GM23338 (cell line): ENCODE measurements at regions not wholly inside any gene's neighbourhood (a gene's known extent, or its start where the extent isn't known, plus 50 kb on each side); places are given as distances from the start of the nearest gene placed in this dataset.
"Not testable (repeated sequence)": the region's sequence is repeated elsewhere in the genome, so short reads cannot be mapped to it uniquely, and the experiment has no call there.

ENCODE experiments used
- ATAC-seq: fragments of 200-7000 bp; cut with Tn5 transposase; 3 replicates; pipeline ENCODE4 v1.9.1; 2020
- DNase-seq: peaks from one replicate; pipeline ENCODE4 v3.0.0-alpha.2; 2015; ENCODE audit warnings: low spot score
- H2AFZ ChIP-seq: fragments of 200-600 bp; sonication (generic); 2 replicates; pipeline ENCODE4 v1.8.0; 2016; ENCODE audit warnings: antibody characterized with exemption, mild to moderate bottlenecking, moderate library complexity
- H3F3A ChIP-seq: fragments of 200-600 bp; sonication (generic); replicated peaks from 2 replicates; pipeline ENCODE4 v1.8.0; 2017; ENCODE audit warnings: antibody characterized with exemption, mixed run types, low read depth
- H3K27ac ChIP-seq: fragments of 200-600 bp; sonication (generic); 2 replicates; pipeline ENCODE4 v1.6.1; 2016; ENCODE audit warnings: low read depth
- H3K27me3 ChIP-seq: fragments of 200-600 bp; sonication (generic); 2 replicates; pipeline ENCODE4 v1.8.0; 2016; ENCODE audit warnings: mild to moderate bottlenecking, mixed run types, moderate library complexity; ENCODE audit not compliant: insufficient read depth
- H3K36me3 ChIP-seq: fragments of 200-600 bp; sonication (generic); 2 replicates; pipeline ENCODE4 v1.8.0; 2016; ENCODE audit warnings: mild to moderate bottlenecking; ENCODE audit not compliant: insufficient read depth
- H3K4me1 ChIP-seq: fragments of 200-600 bp; sonication (generic); 2 replicates; pipeline ENCODE4 v1.8.0; 2016; ENCODE audit warnings: mild to moderate bottlenecking, moderate library complexity; ENCODE audit not compliant: insufficient read depth
- H3K4me2 ChIP-seq: fragments of 200-600 bp; sonication (generic); 2 replicates; pipeline ENCODE4 v1.7.1; 2017; ENCODE audit warnings: mixed run types
- H3K4me3 ChIP-seq: fragments of 200-600 bp; sonication (generic); 2 replicates; pipeline ENCODE4 v1.6.1; 2016; ENCODE audit warnings: mixed run types
- H3K79me2 ChIP-seq: fragments of 200-600 bp; sonication (generic); replicated peaks from 2 replicates; pipeline ENCODE4 v1.8.0; 2017; ENCODE audit warnings: mild to moderate bottlenecking; ENCODE audit not compliant: insufficient read depth
- H3K9me2 ChIP-seq: fragments of 200-600 bp; sonication (generic); 2 replicates; pipeline ENCODE4 v1.8.0; 2017; ENCODE audit not compliant: insufficient read depth
- H4K20me1 ChIP-seq: fragments of 200-600 bp; sonication (generic); replicated peaks from 2 replicates; pipeline ENCODE4 v1.8.0; 2017; ENCODE audit warnings: mild to moderate bottlenecking; ENCODE audit not compliant: insufficient read depth
- H3K27ac Mint-ChIP-seq: 2 replicates; pipeline ENCODE4 v1.8.0; 2020; ENCODE audit warnings: inconsistent platforms, mild to moderate bottlenecking, moderate library complexity, mixed read lengths
- H3K27me3 Mint-ChIP-seq: 3 replicates; pipeline ENCODE4 v1.8.0; 2022; ENCODE audit warnings: low read depth, mild to moderate bottlenecking, moderate library complexity, mixed read lengths, inconsistent platforms; ENCODE audit not compliant: insufficient read depth, poor library complexity
- H3K36me3 Mint-ChIP-seq: 3 replicates; pipeline ENCODE4 v1.8.0; 2021; ENCODE audit warnings: low read depth, mild to moderate bottlenecking, inconsistent platforms, moderate library complexity, mixed read lengths
- H3K4me1 Mint-ChIP-seq: 3 replicates; pipeline ENCODE4 v1.8.0; 2020; ENCODE audit warnings: mild to moderate bottlenecking, inconsistent platforms, mixed read lengths
- H3K4me3 Mint-ChIP-seq: 3 replicates; pipeline ENCODE4 v1.8.0; 2021; ENCODE audit warnings: moderate library complexity, mild to moderate bottlenecking, inconsistent platforms, mixed read lengths
- H3K9me3 Mint-ChIP-seq: 3 replicates; pipeline ENCODE4 v1.8.0; 2020; ENCODE audit warnings: moderate library complexity, mild to moderate bottlenecking, inconsistent platforms, mixed read lengths
- TF ChIP-seq, protein P1 (sequence below): IDR thresholded peaks from 2 replicates; pipeline ENCODE4 v1.6.1; 2016; ENCODE audit warnings: antibody characterized with exemption
- TF ChIP-seq, protein P2 (sequence below), 2 experiments: fragments of 200-600 bp in 1 of 2; sonication (generic) in 1 of 2; conservative IDR thresholded peaks; 2 replicates each; pipeline versions ENCODE4 v1.5.1 to v1.6.1; 2016 to 2017; ENCODE audit warnings: antibody characterized with exemption in 2 of 2, low read depth in 2 of 2, mild to moderate bottlenecking in 2 of 2, moderate library complexity in 1 of 2

GRCh38 chr14:35214402-35214801 lies 77.8 kb upstream of the PSMA6 start:
- not testable (repeated sequence) for DNase-seq, H4K20me1 ChIP-seq, H3F3A ChIP-seq, H3K9me2 ChIP-seq, H3K4me1 ChIP-seq, H3K36me3 ChIP-seq, H3K79me2 ChIP-seq, H3K9me3 Mint-ChIP-seq, H3K4me3 ChIP-seq, H3K27me3 Mint-ChIP-seq, H3K27me3 ChIP-seq, H3K4me2 ChIP-seq, ATAC-seq, H3K4me1 Mint-ChIP-seq, H3K4me3 Mint-ChIP-seq, H2AFZ ChIP-seq, H3K36me3 Mint-ChIP-seq, H3K27ac Mint-ChIP-seq
- 0 out of 2 replicates have a peak overlapping the region, but pooled peaks have one; percentile 0 for H3K27ac ChIP-seq

- DNase-seq (peak; percentile 63), ATAC-seq (peak; percentile 76)
- no peaks in the 10 kb centered on the region for H3K27me3 ChIP-seq
- Mint-ChIP-seq H3K27me3 (peaks cover 2% of the 10 kb centered on the region), H3K27ac (peak overlapping the region; percentile 92), H3K4me1 (peaks cover 8% of the 10 kb centered on the region), H3K9me3 (no peaks in the 10 kb centered on the region), H3K4me3 (no peak overlapping the region), H3K36me3 (no peaks in the 10 kb centered on the region; the same call in 2 of the 3 replicates)
- H3K9me2 ChIP-seq: no peaks in the 10 kb centered on the region
- no peaks in the 10 kb centered on the region for H4K20me1 ChIP-seq
- H3K79me2 ChIP-seq: no peaks in the 10 kb centered on the region
- H3K4me1 ChIP-seq: no peaks in the 10 kb centered on the region
- no peak overlapping the region for H2AFZ ChIP-seq
- no peaks in the 10 kb centered on the region for H3F3A ChIP-seq
- H3K4me3 ChIP-seq: no peak overlapping the region
- H3K27ac ChIP-seq: peak overlapping the region; percentile 0; the same call in 1 of the 2 replicates
- TF ChIP-seq, protein P1, sequence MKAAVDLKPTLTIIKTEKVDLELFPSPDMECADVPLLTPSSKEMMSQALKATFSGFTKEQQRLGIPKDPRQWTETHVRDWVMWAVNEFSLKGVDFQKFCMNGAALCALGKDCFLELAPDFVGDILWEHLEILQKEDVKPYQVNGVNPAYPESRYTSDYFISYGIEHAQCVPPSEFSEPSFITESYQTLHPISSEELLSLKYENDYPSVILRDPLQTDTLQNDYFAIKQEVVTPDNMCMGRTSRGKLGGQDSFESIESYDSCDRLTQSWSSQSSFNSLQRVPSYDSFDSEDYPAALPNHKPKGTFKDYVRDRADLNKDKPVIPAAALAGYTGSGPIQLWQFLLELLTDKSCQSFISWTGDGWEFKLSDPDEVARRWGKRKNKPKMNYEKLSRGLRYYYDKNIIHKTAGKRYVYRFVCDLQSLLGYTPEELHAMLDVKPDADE: no peak
- TF ChIP-seq, protein P2, sequence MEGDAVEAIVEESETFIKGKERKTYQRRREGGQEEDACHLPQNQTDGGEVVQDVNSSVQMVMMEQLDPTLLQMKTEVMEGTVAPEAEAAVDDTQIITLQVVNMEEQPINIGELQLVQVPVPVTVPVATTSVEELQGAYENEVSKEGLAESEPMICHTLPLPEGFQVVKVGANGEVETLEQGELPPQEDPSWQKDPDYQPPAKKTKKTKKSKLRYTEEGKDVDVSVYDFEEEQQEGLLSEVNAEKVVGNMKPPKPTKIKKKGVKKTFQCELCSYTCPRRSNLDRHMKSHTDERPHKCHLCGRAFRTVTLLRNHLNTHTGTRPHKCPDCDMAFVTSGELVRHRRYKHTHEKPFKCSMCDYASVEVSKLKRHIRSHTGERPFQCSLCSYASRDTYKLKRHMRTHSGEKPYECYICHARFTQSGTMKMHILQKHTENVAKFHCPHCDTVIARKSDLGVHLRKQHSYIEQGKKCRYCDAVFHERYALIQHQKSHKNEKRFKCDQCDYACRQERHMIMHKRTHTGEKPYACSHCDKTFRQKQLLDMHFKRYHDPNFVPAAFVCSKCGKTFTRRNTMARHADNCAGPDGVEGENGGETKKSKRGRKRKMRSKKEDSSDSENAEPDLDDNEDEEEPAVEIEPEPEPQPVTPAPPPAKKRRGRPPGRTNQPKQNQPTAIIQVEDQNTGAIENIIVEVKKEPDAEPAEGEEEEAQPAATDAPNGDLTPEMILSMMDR (conservative IDR thresholded peaks at IDR 0.05; ENCODE audit: low read depth in 2 of 2): peak; percentile 57 to 62
- H3K4me2 ChIP-seq: no peak overlapping the region
- no peaks in the 10 kb centered on the region for H3K36me3 ChIP-seq
Measured at GRCh38 chr14:35215110-35215813, 76.9 kb upstream of the PSMA6 start.

- DNase-seq, H3K27ac Mint-ChIP-seq, ATAC-seq, H3K4me3 Mint-ChIP-seq, H3K27me3 ChIP-seq, H3K4me1 ChIP-seq, H3K36me3 ChIP-seq, H3K4me3 ChIP-seq, H4K20me1 ChIP-seq, H3K27ac ChIP-seq, H3K36me3 Mint-ChIP-seq, H3K4me1 Mint-ChIP-seq, H3K9me3 Mint-ChIP-seq, H3K79me2 ChIP-seq, H3F3A ChIP-seq, H3K27me3 Mint-ChIP-seq, H3K9me2 ChIP-seq, H2AFZ ChIP-seq, H3K4me2 ChIP-seq: not testable (repeated sequence)
Measured at GRCh38 chr14:35218176-35218575, 74.0 kb upstream of the PSMA6 start.
